ENCODE measurements at regions not wholly inside any gene's neighbourhood (a gene's known extent, or its start where the extent isn't known, plus 50 kb on each side); places are given as distances from the start of the nearest gene placed in this dataset.
"Not testable (repeated sequence)": the region's sequence is repeated elsewhere in the genome, so short reads cannot be mapped to it uniquely, and the experiment has no call there.

- peak; percentile 30 for DNase-seq
These were observed 58.3 kb upstream of the EEA1 start for GRCh38 chr12:92987362-92987761.

- DNase-seq: no peak
These were observed 58.9 kb upstream of the EEA1 start for GRCh38 chr12:92987846-92988621.

- no peak for DNase-seq
These were observed 59.6 kb upstream of the EEA1 start for GRCh38 chr12:92988622-92989130.

- no peak for DNase-seq
These were observed 60.8 kb upstream of the EEA1 start for GRCh38 chr12:92989715-92990484.

- no peak for DNase-seq
These were observed 62.0 kb upstream of the EEA1 start for GRCh38 chr12:92991134-92991533.

GRCh38 chr12:92992041-92992440, 62.9 kb upstream of the EEA1 start:
- DNase-seq: no peak

- no peak for DNase-seq
These were observed 64.2 kb upstream of the EEA1 start for GRCh38 chr12:92993259-92993658.

GRCh38 chr12:92995258-92995903, 66.3 kb upstream of the EEA1 start:
- no peak for DNase-seq

- no peak for DNase-seq
These were observed 70.9 kb upstream of the EEA1 start for GRCh38 chr12:93000026-93000425.

GRCh38 chr12:93001407-93001806, 72.3 kb upstream of the EEA1 start:
- no peak for DNase-seq

- DNase-seq: no peak
These were observed 73.4 kb upstream of the EEA1 start for GRCh38 chr12:93002293-93003054.

- no peak for DNase-seq
These were observed 74.6 kb upstream of the EEA1 start for GRCh38 chr12:93003531-93004239.

- DNase-seq: no peak
These were observed 76.9 kb upstream of the EEA1 start for GRCh38 chr12:93005928-93006392.

GRCh38 chr12:93006471-93007208, 77.5 kb upstream of the EEA1 start:
- DNase-seq: no peak

GRCh38 chr12:93007544-93007943, 78.4 kb upstream of the EEA1 start:
- no peak for DNase-seq

- DNase-seq: no peak
These were observed 79.1 kb upstream of the EEA1 start for GRCh38 chr12:93008044-93008778.

- DNase-seq: not testable (repeated sequence)
These were observed 79.8 kb upstream of the EEA1 start for GRCh38 chr12:93008880-93009279.

- no peak for DNase-seq
These were observed 80.4 kb upstream of the EEA1 start for GRCh38 chr12:93009533-93009932.

GRCh38 chr12:93010461-93010860, 81.4 kb upstream of the EEA1 start:
- no peak for DNase-seq

GRCh38 chr12:93011100-93011499, 82.0 kb upstream of the EEA1 start:
- DNase-seq: no peak
